GM10266 (cell line): ENCODE measurements at regions not wholly inside any gene's neighbourhood (a gene's known extent, or its start where the extent isn't known, plus 50 kb on each side); places are given as distances from the start of the nearest gene placed in this dataset.
A peak's percentile ranks its signal among the peaks of the same experiment; 100 is the strongest.
"Not testable (repeated sequence)": the region's sequence is repeated elsewhere in the genome, so short reads cannot be mapped to it uniquely, and the experiment has no call there.

ENCODE experiments used
- DNase-seq: peaks from one replicate; pipeline ENCODE4 v3.0.0; 2012; ENCODE audit errors: extremely low spot score
- TF ChIP-seq, protein P1 (sequence below): IDR thresholded peaks from 2 replicates; pipeline ENCODE4 v1.5.1; 2012; ENCODE audit warnings: mild to moderate bottlenecking, low read depth; ENCODE audit not compliant: control insufficient read depth, insufficient read depth; ENCODE audit errors: missing control alignments

GRCh38 chr6:16041327-16041726 lies 87.6 kb upstream of the MYLIP start:
- TF ChIP-seq, protein P1, sequence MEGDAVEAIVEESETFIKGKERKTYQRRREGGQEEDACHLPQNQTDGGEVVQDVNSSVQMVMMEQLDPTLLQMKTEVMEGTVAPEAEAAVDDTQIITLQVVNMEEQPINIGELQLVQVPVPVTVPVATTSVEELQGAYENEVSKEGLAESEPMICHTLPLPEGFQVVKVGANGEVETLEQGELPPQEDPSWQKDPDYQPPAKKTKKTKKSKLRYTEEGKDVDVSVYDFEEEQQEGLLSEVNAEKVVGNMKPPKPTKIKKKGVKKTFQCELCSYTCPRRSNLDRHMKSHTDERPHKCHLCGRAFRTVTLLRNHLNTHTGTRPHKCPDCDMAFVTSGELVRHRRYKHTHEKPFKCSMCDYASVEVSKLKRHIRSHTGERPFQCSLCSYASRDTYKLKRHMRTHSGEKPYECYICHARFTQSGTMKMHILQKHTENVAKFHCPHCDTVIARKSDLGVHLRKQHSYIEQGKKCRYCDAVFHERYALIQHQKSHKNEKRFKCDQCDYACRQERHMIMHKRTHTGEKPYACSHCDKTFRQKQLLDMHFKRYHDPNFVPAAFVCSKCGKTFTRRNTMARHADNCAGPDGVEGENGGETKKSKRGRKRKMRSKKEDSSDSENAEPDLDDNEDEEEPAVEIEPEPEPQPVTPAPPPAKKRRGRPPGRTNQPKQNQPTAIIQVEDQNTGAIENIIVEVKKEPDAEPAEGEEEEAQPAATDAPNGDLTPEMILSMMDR = no peak
- DNase-seq = peak; percentile 44

- no peak for DNase-seq
- TF ChIP-seq, protein P1 = no peak
These were observed 88.3 kb upstream of the MYLIP start for GRCh38 chr6:16040628-16040974.

GRCh38 chr6:16039892-16040627 lies 88.8 kb upstream of the MYLIP start:
- DNase-seq = not testable (repeated sequence)

DNA sequence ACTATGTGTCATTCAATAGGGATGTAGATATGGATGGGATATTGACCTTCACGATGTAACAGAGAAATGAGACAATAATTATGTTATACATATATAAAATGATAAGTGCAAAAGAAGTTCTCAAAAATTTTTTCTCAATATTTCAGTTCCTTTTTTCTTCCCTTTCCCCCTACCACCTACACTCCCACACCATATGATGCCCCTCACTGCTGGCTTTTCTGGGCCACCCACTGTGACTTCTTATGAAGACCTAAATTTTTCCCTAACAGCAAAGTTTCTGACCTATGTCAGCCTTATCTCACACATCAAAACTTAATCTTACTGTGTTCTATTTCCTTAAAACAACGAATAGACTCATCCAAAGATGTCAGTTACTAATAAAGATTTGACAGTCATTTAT lies 89.9 kb upstream of the MYLIP start:
- DNase-seq = no peak
- TF ChIP-seq, protein P1 = no peak

- TF ChIP-seq, protein P1 = no peak
- no peak for DNase-seq
These were observed 93.3 kb upstream of the MYLIP start for GRCh38 chr6:16035488-16036080.

DNA sequence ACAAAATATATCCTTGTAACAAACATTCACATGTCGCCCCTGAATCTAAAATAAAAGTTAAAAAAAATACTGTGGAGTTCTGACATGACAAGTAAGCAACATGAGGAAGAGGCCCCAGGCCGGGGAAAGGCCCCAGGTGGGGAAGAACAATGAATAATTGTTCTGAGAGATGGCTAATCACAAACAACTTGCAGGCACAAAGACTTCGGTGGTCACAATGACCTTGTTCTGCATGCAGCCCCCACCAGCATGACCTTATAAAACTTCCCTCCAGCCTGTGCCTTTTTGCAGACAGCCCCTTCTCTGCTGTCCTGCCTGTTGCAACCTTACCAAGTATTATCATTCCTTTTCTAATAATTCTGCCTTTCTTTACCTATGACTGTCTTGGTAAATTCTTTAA lies 95.7 kb upstream of the MYLIP start:
- TF ChIP-seq, protein P1 = no peak
- no peak for DNase-seq

DNA sequence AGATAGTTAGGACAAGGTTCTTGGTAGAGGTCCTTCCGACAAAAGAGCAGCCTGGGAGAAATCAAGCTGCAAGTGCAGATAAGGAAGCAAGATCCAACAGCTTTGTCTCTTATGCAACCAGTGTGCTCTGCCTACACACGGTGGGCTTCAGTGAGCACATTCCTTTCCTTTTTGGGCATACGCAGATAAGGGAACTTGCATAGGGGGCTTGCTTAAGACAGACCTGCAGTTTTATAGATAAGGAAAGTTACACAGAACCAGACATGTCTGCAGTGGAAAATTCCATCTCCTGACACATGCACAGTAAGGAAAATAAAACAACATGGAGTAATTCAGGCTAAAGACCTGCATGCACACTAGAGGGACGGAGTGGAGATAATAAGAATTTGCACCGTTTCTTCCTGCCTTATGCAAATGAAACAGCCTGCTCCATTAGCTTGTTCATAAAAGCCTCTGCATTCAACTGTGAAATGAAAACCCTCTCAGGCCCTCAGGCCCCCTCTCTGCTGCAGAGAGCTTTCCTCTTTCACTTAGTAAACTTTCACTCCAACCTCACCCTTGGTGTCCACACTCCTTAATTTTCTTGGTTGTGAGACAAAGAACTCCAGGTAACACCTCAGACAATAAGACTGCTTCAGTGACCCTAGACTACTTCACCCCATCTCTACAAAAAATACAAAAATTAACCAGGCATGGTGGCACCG lies 97.5 kb upstream of the MYLIP start:
- no peak for DNase-seq
- TF ChIP-seq, protein P1 = no peak
